ENCODE measurements at regions not wholly inside any gene's neighbourhood (a gene's known extent, or its start where the extent isn't known, plus 50 kb on each side); places are given as distances from the start of the nearest gene placed in this dataset.
"Not testable (repeated sequence)": the region's sequence is repeated elsewhere in the genome, so short reads cannot be mapped to it uniquely, and the experiment has no call there.

DNA sequence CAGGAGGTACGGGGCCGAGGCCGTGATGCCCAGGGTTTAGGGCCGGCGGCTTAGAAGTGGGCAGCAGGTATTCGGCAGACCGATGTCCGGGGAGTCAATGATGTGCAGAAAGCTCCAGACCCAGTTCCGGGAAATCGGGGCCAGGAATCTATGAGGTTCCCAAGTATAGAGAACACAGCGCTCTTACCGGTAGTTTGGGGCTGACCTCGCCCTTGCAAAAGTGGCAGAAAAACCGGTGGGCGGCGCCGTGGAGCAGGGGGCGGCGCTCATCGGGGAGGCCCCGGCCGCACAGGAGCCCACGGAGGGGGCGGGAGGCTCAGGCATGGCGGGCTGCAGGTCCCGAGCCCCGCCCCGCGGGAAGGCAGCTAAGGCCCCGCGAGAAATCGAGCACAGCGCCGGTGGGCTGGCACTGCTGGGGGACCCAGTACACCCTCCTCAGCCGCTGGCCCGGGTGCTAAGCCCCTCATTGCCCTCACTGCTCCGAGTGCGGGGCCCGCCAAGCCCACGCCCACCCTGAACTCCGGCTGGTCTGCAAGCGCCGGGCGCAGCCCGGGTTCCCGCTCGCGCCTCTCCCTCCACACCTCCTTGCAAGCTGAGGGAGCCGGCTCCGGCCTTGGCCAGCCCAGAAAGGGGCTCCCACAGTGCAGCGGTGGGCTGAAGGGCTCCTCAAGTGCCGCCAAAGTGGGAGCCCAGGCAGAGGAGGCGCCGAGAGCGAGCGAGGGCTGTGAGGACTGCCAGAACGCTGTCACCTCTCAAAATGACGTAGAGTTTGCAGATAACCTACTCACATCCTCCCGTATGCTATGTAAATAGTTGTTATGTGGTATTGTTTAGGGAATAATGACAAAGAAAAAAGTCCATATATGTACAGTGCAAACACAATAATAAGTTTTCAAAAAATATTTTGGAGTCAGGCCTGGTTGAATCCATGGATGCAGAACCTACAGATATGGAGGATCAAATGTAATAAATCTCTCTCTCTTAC lies 80.6 kb upstream of the NBPF20 start:
- TF ChIP-seq POLR2A, POLR2AphosphoS5 (IDR thresholded peaks at IDR 0.05): not testable (repeated sequence)
- TF ChIP-seq, protein P1, sequence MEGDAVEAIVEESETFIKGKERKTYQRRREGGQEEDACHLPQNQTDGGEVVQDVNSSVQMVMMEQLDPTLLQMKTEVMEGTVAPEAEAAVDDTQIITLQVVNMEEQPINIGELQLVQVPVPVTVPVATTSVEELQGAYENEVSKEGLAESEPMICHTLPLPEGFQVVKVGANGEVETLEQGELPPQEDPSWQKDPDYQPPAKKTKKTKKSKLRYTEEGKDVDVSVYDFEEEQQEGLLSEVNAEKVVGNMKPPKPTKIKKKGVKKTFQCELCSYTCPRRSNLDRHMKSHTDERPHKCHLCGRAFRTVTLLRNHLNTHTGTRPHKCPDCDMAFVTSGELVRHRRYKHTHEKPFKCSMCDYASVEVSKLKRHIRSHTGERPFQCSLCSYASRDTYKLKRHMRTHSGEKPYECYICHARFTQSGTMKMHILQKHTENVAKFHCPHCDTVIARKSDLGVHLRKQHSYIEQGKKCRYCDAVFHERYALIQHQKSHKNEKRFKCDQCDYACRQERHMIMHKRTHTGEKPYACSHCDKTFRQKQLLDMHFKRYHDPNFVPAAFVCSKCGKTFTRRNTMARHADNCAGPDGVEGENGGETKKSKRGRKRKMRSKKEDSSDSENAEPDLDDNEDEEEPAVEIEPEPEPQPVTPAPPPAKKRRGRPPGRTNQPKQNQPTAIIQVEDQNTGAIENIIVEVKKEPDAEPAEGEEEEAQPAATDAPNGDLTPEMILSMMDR (IDR thresholded peaks at IDR 0.05), result not testable (repeated sequence)

Data from stomach (tissue), 4 donors.